ENCODE measurements at regions not wholly inside any gene's neighbourhood (a gene's known extent, or its start where the extent isn't known, plus 50 kb on each side); places are given as distances from the start of the nearest gene placed in this dataset.

- Histone ChIP-seq H3K4me1 (ENCODE audit: control insufficient read depth, insufficient read depth, low read length) (no peaks in the 10 kb centered on the region), H3K36me3 (ENCODE audit: control insufficient read depth, insufficient read depth, low read length) (no peaks in the 10 kb centered on the region), H3K27me3 (ENCODE audit: control insufficient read depth, insufficient read depth, low read length) (no peaks in the 10 kb centered on the region), H3K4me3 (ENCODE audit: low read length) (no peak overlapping the region), H3K9ac (ENCODE audit: low read length) (no peak overlapping the region), H3K9me3 (ENCODE audit: control insufficient read depth, low read length) (no peaks in the 10 kb centered on the region)
Measured at GRCh38 chr14:38512236-38512635, 256.3 kb upstream of the CLEC14A start.

- no peaks in the 10 kb centered on the region for H3K27me3 ChIP-seq (ENCODE audit: control insufficient read depth, insufficient read depth, low read length)
- H3K9me3 ChIP-seq (ENCODE audit: control insufficient read depth, low read length), result no peaks in the 10 kb centered on the region
- no peak overlapping the region for H3K9ac ChIP-seq (ENCODE audit: low read length)
- H3K36me3 ChIP-seq (ENCODE audit: control insufficient read depth, insufficient read depth, low read length), result no peaks in the 10 kb centered on the region
- H3K4me3 ChIP-seq (ENCODE audit: low read length), result no peak overlapping the region
- H3K4me1 ChIP-seq (ENCODE audit: control insufficient read depth, insufficient read depth, low read length), result no peaks in the 10 kb centered on the region
Measured at GRCh38 chr14:38507299-38507698, 251.4 kb upstream of the CLEC14A start.

- H3K36me3 ChIP-seq (ENCODE audit: control insufficient read depth, insufficient read depth, low read length), result no peaks in the 10 kb centered on the region
- no peak overlapping the region for H3K4me3 ChIP-seq (ENCODE audit: low read length)
- no peak overlapping the region for H3K9ac ChIP-seq (ENCODE audit: low read length)
- H3K27me3 ChIP-seq (ENCODE audit: control insufficient read depth, insufficient read depth, low read length), result no peaks in the 10 kb centered on the region
- H3K9me3 ChIP-seq (ENCODE audit: control insufficient read depth, low read length), result no peaks in the 10 kb centered on the region
- H3K4me1 ChIP-seq (ENCODE audit: control insufficient read depth, insufficient read depth, low read length), result no peaks in the 10 kb centered on the region
Measured at GRCh38 chr14:38505973-38506249, 250.0 kb upstream of the CLEC14A start.

- Histone ChIP-seq H3K4me1 (ENCODE audit: control insufficient read depth, insufficient read depth, low read length) (no peaks in the 10 kb centered on the region), H3K9me3 (ENCODE audit: control insufficient read depth, low read length) (no peaks in the 10 kb centered on the region), H3K4me3 (ENCODE audit: low read length) (no peak overlapping the region), H3K9ac (ENCODE audit: low read length) (no peak overlapping the region), H3K36me3 (ENCODE audit: control insufficient read depth, insufficient read depth, low read length) (no peaks in the 10 kb centered on the region), H3K27me3 (ENCODE audit: control insufficient read depth, insufficient read depth, low read length) (no peaks in the 10 kb centered on the region)
Measured at GRCh38 chr14:38505221-38505972, 249.5 kb upstream of the CLEC14A start.

- Histone ChIP-seq H3K9me3 (ENCODE audit: control insufficient read depth, low read length) (no peaks in the 10 kb centered on the region), H3K4me3 (ENCODE audit: low read length) (no peak overlapping the region), H3K4me1 (ENCODE audit: control insufficient read depth, insufficient read depth, low read length) (no peaks in the 10 kb centered on the region), H3K27me3 (ENCODE audit: control insufficient read depth, insufficient read depth, low read length) (no peaks in the 10 kb centered on the region), H3K36me3 (ENCODE audit: control insufficient read depth, insufficient read depth, low read length) (no peaks in the 10 kb centered on the region), H3K9ac (ENCODE audit: low read length) (no peak overlapping the region)
Measured at GRCh38 chr14:38504175-38504574, 248.3 kb upstream of the CLEC14A start.

- H3K9me3 ChIP-seq (ENCODE audit: control insufficient read depth, low read length), result no peaks in the 10 kb centered on the region
- H3K27me3 ChIP-seq (ENCODE audit: control insufficient read depth, insufficient read depth, low read length), result no peaks in the 10 kb centered on the region
- H3K4me3 ChIP-seq (ENCODE audit: low read length), result no peak overlapping the region
- no peaks in the 10 kb centered on the region for H3K36me3 ChIP-seq (ENCODE audit: control insufficient read depth, insufficient read depth, low read length)
- no peaks in the 10 kb centered on the region for H3K4me1 ChIP-seq (ENCODE audit: control insufficient read depth, insufficient read depth, low read length)
- H3K9ac ChIP-seq (ENCODE audit: low read length), result no peak overlapping the region
Measured at GRCh38 chr14:38502239-38502638, 246.3 kb upstream of the CLEC14A start.

- Histone ChIP-seq H3K9ac (ENCODE audit: low read length) (no peak overlapping the region), H3K36me3 (ENCODE audit: control insufficient read depth, insufficient read depth, low read length) (no peaks in the 10 kb centered on the region), H3K27me3 (ENCODE audit: control insufficient read depth, insufficient read depth, low read length) (no peaks in the 10 kb centered on the region), H3K9me3 (ENCODE audit: control insufficient read depth, low read length) (no peaks in the 10 kb centered on the region), H3K4me3 (ENCODE audit: low read length) (no peak overlapping the region), H3K4me1 (ENCODE audit: control insufficient read depth, insufficient read depth, low read length) (no peaks in the 10 kb centered on the region)
Measured at GRCh38 chr14:38500125-38500524, 244.2 kb upstream of the CLEC14A start.

GRCh38 chr14:38496092-38496491, 240.2 kb upstream of the CLEC14A start:
- no peak overlapping the region for H3K4me3 ChIP-seq (ENCODE audit: low read length)
- no peaks in the 10 kb centered on the region for H3K9me3 ChIP-seq (ENCODE audit: control insufficient read depth, low read length)
- no peaks in the 10 kb centered on the region for H3K27me3 ChIP-seq (ENCODE audit: control insufficient read depth, insufficient read depth, low read length)
- no peaks in the 10 kb centered on the region for H3K36me3 ChIP-seq (ENCODE audit: control insufficient read depth, insufficient read depth, low read length)
- no peak overlapping the region for H3K9ac ChIP-seq (ENCODE audit: low read length)
- H3K4me1 ChIP-seq (ENCODE audit: control insufficient read depth, insufficient read depth, low read length), result no peaks in the 10 kb centered on the region

- no peak overlapping the region for H3K9ac ChIP-seq (ENCODE audit: low read length)
- H3K9me3 ChIP-seq (ENCODE audit: control insufficient read depth, low read length), result no peaks in the 10 kb centered on the region
- H3K4me1 ChIP-seq (ENCODE audit: control insufficient read depth, insufficient read depth, low read length), result no peaks in the 10 kb centered on the region
- no peak overlapping the region for H3K4me3 ChIP-seq (ENCODE audit: low read length)
- H3K36me3 ChIP-seq (ENCODE audit: control insufficient read depth, insufficient read depth, low read length), result no peaks in the 10 kb centered on the region
- no peaks in the 10 kb centered on the region for H3K27me3 ChIP-seq (ENCODE audit: control insufficient read depth, insufficient read depth, low read length)
Measured at GRCh38 chr14:38490273-38490672, 234.4 kb upstream of the CLEC14A start.

GRCh38 chr14:38485026-38485425, 229.1 kb upstream of the CLEC14A start:
- Histone ChIP-seq H3K4me3 (ENCODE audit: low read length) (no peak overlapping the region), H3K36me3 (ENCODE audit: control insufficient read depth, insufficient read depth, low read length) (no peaks in the 10 kb centered on the region), H3K27me3 (ENCODE audit: control insufficient read depth, insufficient read depth, low read length) (no peaks in the 10 kb centered on the region), H3K4me1 (ENCODE audit: control insufficient read depth, insufficient read depth, low read length) (no peaks in the 10 kb centered on the region), H3K9me3 (ENCODE audit: control insufficient read depth, low read length) (no peaks in the 10 kb centered on the region), H3K9ac (ENCODE audit: low read length) (no peak overlapping the region)

- no peak overlapping the region for H3K9ac ChIP-seq (ENCODE audit: low read length)
- no peaks in the 10 kb centered on the region for H3K9me3 ChIP-seq (ENCODE audit: control insufficient read depth, low read length)
- no peaks in the 10 kb centered on the region for H3K4me1 ChIP-seq (ENCODE audit: control insufficient read depth, insufficient read depth, low read length)
Measured at GRCh38 chr14:38481952-38482678, 226.2 kb upstream of the CLEC14A start.

GRCh38 chr14:38469156-38469555, 213.3 kb upstream of the CLEC14A start:
- no peak overlapping the region for H3K9ac ChIP-seq (ENCODE audit: low read length)
- no peaks in the 10 kb centered on the region for H3K4me1 ChIP-seq (ENCODE audit: control insufficient read depth, insufficient read depth, low read length)
- H3K27me3 ChIP-seq (ENCODE audit: control insufficient read depth, insufficient read depth, low read length), result no peaks in the 10 kb centered on the region
- H3K9me3 ChIP-seq (ENCODE audit: control insufficient read depth, low read length), result no peaks in the 10 kb centered on the region
- no peak overlapping the region for H3K4me3 ChIP-seq (ENCODE audit: low read length)
- H3K36me3 ChIP-seq (ENCODE audit: control insufficient read depth, insufficient read depth, low read length), result no peaks in the 10 kb centered on the region

More at GRCh38 chr14:38481952-38482678, 226.2 kb upstream of the CLEC14A start:
- no peaks in the 10 kb centered on the region for H3K27me3 ChIP-seq (ENCODE audit: control insufficient read depth, insufficient read depth, low read length)
- no peak overlapping the region for H3K4me3 ChIP-seq (ENCODE audit: low read length)
- H3K36me3 ChIP-seq (ENCODE audit: control insufficient read depth, insufficient read depth, low read length), result no peaks in the 10 kb centered on the region
